ENCODE measurements at regions not wholly inside any gene's neighbourhood (a gene's known extent, or its start where the extent isn't known, plus 50 kb on each side); places are given as distances from the start of the nearest gene placed in this dataset.

- H3K4me3 ChIP-seq (ENCODE audit: low read depth, low read length) = no peak overlapping the region
- DNase-seq = no peak
- no peaks in the 10 kb centered on the region for H3K36me3 ChIP-seq
- no peak for TF ChIP-seq CTCF (IDR thresholded peaks at IDR 0.05; ENCODE audit: low read depth, low read length)
- H3K27me3 ChIP-seq = no peaks in the 10 kb centered on the region
- no peaks in the 10 kb centered on the region; the same call in 1 of the 2 replicates for H3K4me1 ChIP-seq
- H3K9me3 ChIP-seq = no peaks in the 10 kb centered on the region
Observed at GRCh38 chr13:59086147-59086546, 1077.6 kb downstream of the DIAPH3 start.

- H3K27me3 ChIP-seq = no peaks in the 10 kb centered on the region
- H3K36me3 ChIP-seq = no peaks in the 10 kb centered on the region
- no peaks in the 10 kb centered on the region for H3K9me3 ChIP-seq
- no peaks in the 10 kb centered on the region; the same call in 1 of the 2 replicates for H3K4me1 ChIP-seq
- H3K4me3 ChIP-seq (ENCODE audit: low read depth, low read length) = no peak overlapping the region
- TF ChIP-seq CTCF (IDR thresholded peaks at IDR 0.05; ENCODE audit: low read depth, low read length) = no peak
- DNase-seq = no peak
Observed at GRCh38 chr13:59088716-59089115, 1075.0 kb downstream of the DIAPH3 start.

GRCh38 chr13:59094181-59094580 lies 1069.5 kb downstream of the DIAPH3 start:
- TF ChIP-seq CTCF (IDR thresholded peaks at IDR 0.05; ENCODE audit: low read depth, low read length) = no peak
- peak; percentile 35 for DNase-seq
- H3K4me3 ChIP-seq (ENCODE audit: low read depth, low read length) = no peak overlapping the region
- no peaks in the 10 kb centered on the region for H3K36me3 ChIP-seq
- H3K9me3 ChIP-seq = no peaks in the 10 kb centered on the region
- H3K27me3 ChIP-seq = no peaks in the 10 kb centered on the region
- H3K4me1 ChIP-seq = no peaks in the 10 kb centered on the region; the same call in none of the 2 replicates

- Histone ChIP-seq H3K4me3 (ENCODE audit: low read depth, low read length) (no peak overlapping the region), H3K4me1 (peaks cover 24% of the 10 kb centered on the region), H3K27me3 (no peaks in the 10 kb centered on the region), H3K36me3 (no peaks in the 10 kb centered on the region), H3K9me3 (no peaks in the 10 kb centered on the region)
- TF ChIP-seq CTCF (IDR thresholded peaks at IDR 0.05; ENCODE audit: low read depth, low read length) = no peak
- DNase-seq = no peak
Observed at GRCh38 chr13:59099182-59099974, 1064.3 kb downstream of the DIAPH3 start.

- no peak overlapping the region for H3K4me3 ChIP-seq (ENCODE audit: low read depth, low read length)
- no peaks in the 10 kb centered on the region for H3K36me3 ChIP-seq
- H3K27me3 ChIP-seq = no peaks in the 10 kb centered on the region
- DNase-seq = peak; percentile 45
- peaks cover 26% of the 10 kb centered on the region for H3K4me1 ChIP-seq
- TF ChIP-seq CTCF (IDR thresholded peaks at IDR 0.05; ENCODE audit: low read depth, low read length) = no peak
- H3K9me3 ChIP-seq = no peaks in the 10 kb centered on the region
Observed at GRCh38 chr13:59103004-59103768, 1060.5 kb downstream of the DIAPH3 start.

- H3K36me3 ChIP-seq = no peaks in the 10 kb centered on the region
- no peak overlapping the region for H3K4me3 ChIP-seq (ENCODE audit: low read depth, low read length)
- H3K27me3 ChIP-seq = no peaks in the 10 kb centered on the region
- no peak for TF ChIP-seq CTCF (IDR thresholded peaks at IDR 0.05; ENCODE audit: low read depth, low read length)
- H3K4me1 ChIP-seq = no peaks in the 10 kb centered on the region
- no peak for DNase-seq
- no peaks in the 10 kb centered on the region for H3K9me3 ChIP-seq
Observed at GRCh38 chr13:59111751-59112171, 1052.0 kb downstream of the DIAPH3 start.

Data from BE2C (cell line).